ENCODE measurements at regions not wholly inside any gene's neighbourhood (a gene's known extent, or its start where the extent isn't known, plus 50 kb on each side); places are given as distances from the start of the nearest gene placed in this dataset.

GRCh38 chr18:72187956-72188355, 356.2 kb downstream of the CBLN2 start:
- DNase-seq (ENCODE audit: low read depth in 2 of 2), result no peak

- DNase-seq (ENCODE audit: low read depth in 2 of 2), result peak in 1 of 2 donors; percentile 1
Measured at GRCh38 chr18:72181241-72181764, 362.8 kb downstream of the CBLN2 start.

- DNase-seq (ENCODE audit: low read depth in 2 of 2), result no peak
Measured at GRCh38 chr18:72180689-72181088, 363.5 kb downstream of the CBLN2 start.

GRCh38 chr18:72174972-72175649, 369.0 kb downstream of the CBLN2 start:
- DNase-seq (ENCODE audit: low read depth in 2 of 2), result no peak

- DNase-seq (ENCODE audit: low read depth in 2 of 2), result no peak
Measured at GRCh38 chr18:72171596-72171995, 372.5 kb downstream of the CBLN2 start.

GRCh38 chr18:72161691-72162090, 382.5 kb downstream of the CBLN2 start:
- no peak for DNase-seq (ENCODE audit: low read depth in 2 of 2)

- no peak for DNase-seq (ENCODE audit: low read depth in 2 of 2)
Measured at GRCh38 chr18:72160510-72161445, 383.4 kb downstream of the CBLN2 start.

- DNase-seq (ENCODE audit: low read depth in 2 of 2), result no peak
Measured at GRCh38 chr18:72155327-72155726, 388.8 kb downstream of the CBLN2 start.

- no peak for DNase-seq (ENCODE audit: low read depth in 2 of 2)
Measured at GRCh38 chr18:72154926-72155325, 389.2 kb downstream of the CBLN2 start.

GRCh38 chr18:72152935-72153334, 391.2 kb downstream of the CBLN2 start:
- no peak for DNase-seq (ENCODE audit: low read depth in 2 of 2)

GRCh38 chr18:72147830-72148229, 396.3 kb downstream of the CBLN2 start:
- no peak for DNase-seq (ENCODE audit: low read depth in 2 of 2)

- DNase-seq (ENCODE audit: low read depth in 2 of 2), result no peak
Measured at GRCh38 chr18:72140007-72140406, 404.1 kb downstream of the CBLN2 start.

- no peak for DNase-seq (ENCODE audit: low read depth in 2 of 2)
Measured at GRCh38 chr18:72128649-72129048, 415.5 kb downstream of the CBLN2 start.

- DNase-seq (ENCODE audit: low read depth in 2 of 2), result no peak
Measured at GRCh38 chr18:72122103-72122502, 422.0 kb downstream of the CBLN2 start.

GRCh38 chr18:72119082-72119481, 425.1 kb downstream of the CBLN2 start:
- no peak for DNase-seq (ENCODE audit: low read depth in 2 of 2)

- DNase-seq (ENCODE audit: low read depth in 2 of 2), result no peak
Measured at GRCh38 chr18:72114801-72115594, 429.1 kb downstream of the CBLN2 start.

- DNase-seq (ENCODE audit: low read depth in 2 of 2), result no peak
Measured at GRCh38 chr18:72107647-72108383, 436.3 kb downstream of the CBLN2 start.

- no peak for DNase-seq (ENCODE audit: low read depth in 2 of 2)
Measured at GRCh38 chr18:72104851-72105250, 439.3 kb downstream of the CBLN2 start.

- DNase-seq (ENCODE audit: low read depth in 2 of 2), result no peak
Measured at GRCh38 chr18:72102412-72102811, 441.7 kb downstream of the CBLN2 start.

- DNase-seq (ENCODE audit: low read depth in 2 of 2), result no peak
Measured at GRCh38 chr18:72100465-72101004, 443.6 kb downstream of the CBLN2 start.

- no peak for DNase-seq (ENCODE audit: low read depth in 2 of 2)
Measured at GRCh38 chr18:72091369-72091768, 452.8 kb downstream of the CBLN2 start.

All from stimulated activated CD4-positive, alpha-beta T cell treated with anti-CD3 and anti-CD28 coated beads, Interleukin-4, amount 100 ng/mL, for 48 hours (primary cell).